Left hindlimb (tissue), 1 donor: ENCODE measurements at regions not wholly inside any gene's neighbourhood (a gene's known extent, or its start where the extent isn't known, plus 50 kb on each side); places are given as distances from the start of the nearest gene placed in this dataset.
"Not testable (repeated sequence)": the region's sequence is repeated elsewhere in the genome, so short reads cannot be mapped to it uniquely, and the experiment has no call there.

Source experiments
- DNase-seq: peaks from one replicate; pipeline ENCODE4 v3.0.0-alpha.2; 2018

GRCh38 chr4:126182786-126183185 lies 868.0 kb downstream of the FAT4 start:
- no peak for DNase-seq

- DNase-seq = no peak
These were observed 868.5 kb downstream of the FAT4 start for GRCh38 chr4:126183206-126183605.

- no peak for DNase-seq
These were observed 876.8 kb downstream of the FAT4 start for GRCh38 chr4:126191536-126191935.

GRCh38 chr4:126192506-126192905 lies 877.8 kb downstream of the FAT4 start:
- no peak for DNase-seq

GRCh38 chr4:126201251-126202138 lies 886.7 kb downstream of the FAT4 start:
- not testable (repeated sequence) for DNase-seq

- DNase-seq = no peak
These were observed 887.5 kb downstream of the FAT4 start for GRCh38 chr4:126202226-126202625.

GRCh38 chr4:126207910-126208309 lies 893.2 kb downstream of the FAT4 start:
- no peak for DNase-seq

- no peak for DNase-seq
These were observed 894.4 kb downstream of the FAT4 start for GRCh38 chr4:126209147-126209546.

- DNase-seq = no peak
These were observed 899.2 kb downstream of the FAT4 start for GRCh38 chr4:126213996-126214395.

- DNase-seq = no peak
These were observed 901.0 kb downstream of the FAT4 start for GRCh38 chr4:126215759-126216158.

GRCh38 chr4:126216611-126217010 lies 901.9 kb downstream of the FAT4 start:
- DNase-seq = no peak

GRCh38 chr4:126221282-126221681 lies 906.5 kb downstream of the FAT4 start:
- DNase-seq = no peak

GRCh38 chr4:126221717-126222340 lies 907.1 kb downstream of the FAT4 start:
- no peak for DNase-seq

GRCh38 chr4:126223784-126224407 lies 909.1 kb downstream of the FAT4 start:
- no peak for DNase-seq

GRCh38 chr4:126227428-126227827 lies 912.7 kb downstream of the FAT4 start:
- no peak for DNase-seq

- no peak for DNase-seq
These were observed 915.5 kb downstream of the FAT4 start for GRCh38 chr4:126230269-126230668.

- DNase-seq = no peak
These were observed 918.7 kb downstream of the FAT4 start for GRCh38 chr4:126233483-126233882.

- DNase-seq = no peak
These were observed 923.3 kb downstream of the FAT4 start for GRCh38 chr4:126238013-126238412.

- DNase-seq = no peak
These were observed 926.9 kb downstream of the FAT4 start for GRCh38 chr4:126241634-126242033.

- peak; percentile 45 for DNase-seq
These were observed 928.1 kb downstream of the FAT4 start for GRCh38 chr4:126242679-126243390.

GRCh38 chr4:126247409-126247808 lies 932.7 kb downstream of the FAT4 start:
- DNase-seq = no peak

- DNase-seq = no peak
These were observed 935.3 kb downstream of the FAT4 start for GRCh38 chr4:126250006-126250405.

- no peak for DNase-seq
These were observed 936.4 kb downstream of the FAT4 start for GRCh38 chr4:126251169-126251568.
